GM21737 (cell line): ENCODE measurements at regions not wholly inside any gene's neighbourhood (a gene's known extent, or its start where the extent isn't known, plus 50 kb on each side); places are given as distances from the start of the nearest gene placed in this dataset.
"Not testable (repeated sequence)": the region's sequence is repeated elsewhere in the genome, so short reads cannot be mapped to it uniquely, and the experiment has no call there.

ENCODE experiments used
- ATAC-seq: cut with Tn5 transposase; IDR thresholded peaks from one replicate; pipeline ENCODE4 v1.9.1; 2021; ENCODE audit warnings: mild to moderate bottlenecking, moderate library complexity; ENCODE audit not compliant: unreplicated experiment

DNA sequence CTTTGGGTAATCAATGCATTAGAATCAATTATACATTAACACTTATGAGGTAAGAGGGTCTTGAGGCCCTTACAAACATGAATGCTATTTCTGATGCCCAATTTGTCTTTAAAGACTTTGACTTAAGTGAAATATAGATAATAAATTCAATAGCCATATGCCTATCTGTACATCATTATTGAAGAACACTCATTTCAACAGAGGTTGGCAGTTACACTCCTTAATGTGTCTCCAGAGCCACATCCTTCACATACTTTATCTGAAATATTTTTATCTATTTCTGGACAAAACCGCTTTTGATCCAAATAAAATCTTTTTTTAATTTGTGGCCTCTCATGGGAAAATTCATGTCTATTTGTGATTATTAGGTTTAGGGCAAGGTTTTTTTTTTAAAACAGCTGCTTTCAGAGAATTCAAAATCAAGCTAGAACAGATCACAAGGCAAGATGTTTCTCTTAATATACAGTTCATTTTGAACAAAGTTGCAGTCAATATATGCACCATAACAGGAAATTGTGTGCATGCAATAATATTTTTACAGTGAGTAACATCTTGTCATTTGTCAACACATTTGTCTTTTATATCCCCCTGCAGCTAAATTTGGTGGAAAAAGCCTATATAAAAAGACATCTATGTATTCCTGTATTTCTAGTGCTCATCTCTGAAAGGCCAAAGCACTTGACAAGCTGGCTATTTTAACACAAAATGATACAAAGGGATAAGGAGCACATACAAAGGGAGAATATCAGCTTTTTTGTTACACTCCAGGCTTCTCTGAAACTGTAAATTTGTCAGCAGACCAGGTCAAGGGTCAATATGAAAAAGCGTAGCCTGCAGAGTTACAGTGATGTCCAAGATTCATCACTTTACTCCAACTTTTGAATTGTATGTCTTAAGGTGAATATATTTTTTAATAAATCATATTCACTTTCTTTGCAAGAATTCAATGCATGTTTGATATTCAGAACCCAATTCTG lies 146.2 kb upstream of the DPH6 start:
- no peak for ATAC-seq

GRCh38 chr15:35693286-35693685 lies 147.3 kb upstream of the DPH6 start:
- ATAC-seq, result no peak

- no peak for ATAC-seq
Observed at GRCh38 chr15:35693886-35694285, 147.9 kb upstream of the DPH6 start.

GRCh38 chr15:35695003-35695402 lies 149.0 kb upstream of the DPH6 start:
- no peak for ATAC-seq

DNA sequence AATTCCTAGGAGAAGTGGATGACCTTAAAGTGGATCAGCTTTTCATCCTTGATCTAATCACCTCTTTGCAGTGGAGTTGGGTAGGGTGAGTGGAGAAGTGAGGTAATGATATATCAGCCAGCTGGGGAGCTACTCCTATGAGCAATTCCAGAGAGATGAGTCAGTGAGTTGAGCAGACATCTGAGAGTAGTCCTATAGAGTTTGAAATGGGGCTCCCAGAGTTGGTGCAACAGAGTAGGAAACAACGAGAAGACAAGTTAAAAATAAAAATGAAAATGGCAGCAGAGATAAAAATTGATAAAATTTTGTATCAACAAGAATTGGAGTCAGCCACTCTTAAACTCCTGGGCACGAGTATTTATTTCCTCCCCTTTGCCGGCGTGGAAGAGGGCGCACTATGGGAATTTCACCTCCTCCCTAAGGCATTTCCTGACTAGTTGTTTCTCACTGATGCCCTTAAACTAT lies 150.8 kb upstream of the DPH6 start:
- ATAC-seq, result no peak

DNA sequence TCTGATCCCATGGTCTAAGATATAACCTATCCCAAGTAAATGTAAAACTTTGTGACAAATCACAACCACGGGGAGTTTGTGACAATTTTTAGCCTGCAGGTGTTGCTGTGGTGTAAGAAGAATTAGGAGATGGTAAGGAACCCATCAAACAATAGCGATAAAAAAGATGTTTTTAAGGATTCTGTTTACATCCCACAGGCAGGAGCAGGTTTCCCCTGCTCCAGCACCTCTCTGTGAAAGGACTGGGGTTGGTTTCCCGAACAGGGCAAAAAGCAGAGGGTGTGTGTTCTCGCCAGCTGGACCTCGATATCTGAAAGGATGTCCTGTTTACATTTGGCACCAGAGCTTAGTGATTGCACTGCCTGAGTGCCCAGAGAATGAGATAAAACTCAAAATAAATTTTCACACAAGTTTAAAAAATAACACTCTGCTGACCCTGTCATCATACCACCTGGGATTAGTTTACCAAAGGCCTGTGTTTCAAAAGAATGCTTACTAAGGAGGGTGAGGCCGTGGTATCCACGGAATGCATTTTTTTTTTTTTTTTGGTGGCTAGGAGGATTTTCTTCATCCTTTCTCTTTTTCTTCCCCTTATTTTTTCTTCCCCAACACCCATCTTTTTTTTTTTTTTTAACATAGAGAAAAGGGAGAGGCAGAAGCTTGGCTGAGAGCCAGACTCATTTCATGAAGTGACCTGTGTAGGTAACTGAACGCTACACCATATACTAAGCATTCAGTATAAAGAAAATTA lies 151.8 kb upstream of the DPH6 start:
- no peak for ATAC-seq

DNA sequence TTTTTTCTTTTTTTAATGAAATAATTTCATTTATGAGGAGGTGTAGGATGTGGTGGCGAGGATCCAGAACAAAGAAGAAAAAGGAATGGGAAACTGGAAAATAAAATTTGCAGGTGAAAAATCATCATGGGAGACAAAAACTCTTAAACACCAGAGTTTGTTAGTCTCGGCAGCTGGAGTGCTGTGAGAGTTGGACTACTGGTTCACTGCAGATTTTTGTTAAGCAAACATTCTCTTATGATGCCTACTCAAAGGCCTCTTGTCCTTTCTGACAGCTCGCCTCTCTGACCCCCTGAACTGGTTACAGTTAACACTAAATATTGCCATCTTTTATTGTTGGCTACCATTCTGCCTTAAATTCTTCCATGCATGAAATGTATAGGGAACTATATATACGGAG lies 152.4 kb upstream of the DPH6 start:
- ATAC-seq, result no peak

DNA sequence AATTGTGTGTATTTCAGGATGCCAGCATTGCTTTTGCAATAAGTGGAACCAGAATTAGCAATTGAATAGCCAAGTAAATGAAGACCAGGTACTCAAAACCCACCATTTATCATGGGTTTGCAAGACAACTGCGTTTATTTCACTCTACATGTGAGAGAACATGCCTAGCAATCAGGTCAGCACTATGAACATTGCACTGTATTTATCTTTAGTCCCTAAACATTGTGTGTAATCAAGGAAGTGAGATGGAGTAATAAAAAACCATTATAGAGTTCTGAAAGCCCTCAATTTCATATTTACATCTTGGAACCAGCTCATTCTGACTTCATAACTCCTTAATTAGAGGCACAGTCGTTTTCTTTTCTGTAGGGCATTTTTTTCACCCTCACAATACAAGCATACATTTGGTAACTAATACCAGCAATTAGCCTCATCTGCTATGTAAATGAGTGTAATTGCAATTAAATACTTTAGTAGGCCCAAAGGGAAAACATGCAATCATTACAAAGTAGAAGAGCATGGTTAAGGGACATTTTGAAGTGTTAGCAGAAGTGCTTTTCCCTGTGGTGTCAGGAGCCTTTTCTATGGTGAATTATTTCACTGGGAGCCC lies 153.1 kb upstream of the DPH6 start:
- no peak for ATAC-seq

DNA sequence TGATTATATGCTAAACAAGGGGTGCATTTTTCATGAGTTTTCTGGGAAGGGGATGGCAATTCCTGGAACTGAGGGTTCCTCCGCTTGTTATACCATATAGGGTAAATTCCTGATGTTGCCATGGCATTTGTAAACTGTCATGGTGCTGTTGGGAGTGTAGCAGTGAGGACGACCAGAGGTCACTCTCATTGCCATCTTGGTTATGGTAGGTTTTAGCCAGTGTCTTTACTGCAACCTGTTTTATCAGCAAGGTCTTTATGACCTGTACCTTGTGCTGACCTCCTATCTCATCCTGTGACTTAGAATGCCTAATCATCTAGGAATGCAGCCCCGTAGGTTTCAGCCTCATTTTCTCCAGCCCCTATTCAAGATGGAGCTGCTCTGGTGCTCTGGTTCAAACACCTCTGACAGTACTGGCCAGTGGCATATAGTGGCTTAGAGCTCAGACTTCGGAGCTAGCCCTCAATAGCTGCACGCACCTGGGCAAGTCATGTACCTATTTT lies 154.2 kb upstream of the DPH6 start:
- not testable (repeated sequence) for ATAC-seq

- ATAC-seq, result no peak
Observed at GRCh38 chr15:35701402-35702046, 155.6 kb upstream of the DPH6 start.

- ATAC-seq, result no peak
Observed at GRCh38 chr15:35702946-35703495, 157.1 kb upstream of the DPH6 start.

GRCh38 chr15:35705030-35705883 lies 159.3 kb upstream of the DPH6 start:
- no peak for ATAC-seq

DNA sequence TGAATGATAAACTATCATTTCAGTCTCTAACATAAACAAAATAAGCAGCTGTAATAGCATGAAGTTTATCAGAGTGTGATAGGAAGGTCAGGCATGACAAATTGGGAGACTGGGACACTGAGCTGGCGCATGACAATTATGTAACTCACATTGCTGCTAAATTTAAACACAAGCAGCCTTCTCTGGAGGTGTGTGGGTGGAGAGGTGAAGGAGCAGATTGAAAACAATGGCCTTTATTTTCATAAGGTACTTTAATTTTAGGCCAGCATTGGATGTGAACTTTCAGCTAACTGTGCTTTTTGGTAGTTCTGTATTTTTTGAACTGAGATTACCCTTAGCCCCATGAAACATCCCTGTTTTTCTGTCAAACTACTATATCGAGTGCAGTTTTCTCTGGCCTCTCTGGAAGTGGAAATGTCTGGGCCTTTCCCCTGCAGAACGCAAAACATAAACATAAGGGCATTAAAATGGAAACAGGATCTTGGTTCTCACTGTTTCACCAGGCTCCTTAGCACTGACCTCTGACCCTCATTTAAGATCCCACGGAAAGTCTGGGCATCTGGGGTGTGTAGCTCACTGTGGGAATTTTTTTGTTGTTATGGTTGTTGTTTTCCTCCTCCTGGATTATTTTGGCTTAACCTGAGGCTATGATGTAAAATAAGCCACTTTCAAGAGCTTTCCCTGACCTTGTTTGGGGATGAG lies 160.1 kb upstream of the DPH6 start:
- no peak for ATAC-seq

GRCh38 chr15:35712956-35713355 lies 167.0 kb upstream of the DPH6 start:
- ATAC-seq, result no peak

DNA sequence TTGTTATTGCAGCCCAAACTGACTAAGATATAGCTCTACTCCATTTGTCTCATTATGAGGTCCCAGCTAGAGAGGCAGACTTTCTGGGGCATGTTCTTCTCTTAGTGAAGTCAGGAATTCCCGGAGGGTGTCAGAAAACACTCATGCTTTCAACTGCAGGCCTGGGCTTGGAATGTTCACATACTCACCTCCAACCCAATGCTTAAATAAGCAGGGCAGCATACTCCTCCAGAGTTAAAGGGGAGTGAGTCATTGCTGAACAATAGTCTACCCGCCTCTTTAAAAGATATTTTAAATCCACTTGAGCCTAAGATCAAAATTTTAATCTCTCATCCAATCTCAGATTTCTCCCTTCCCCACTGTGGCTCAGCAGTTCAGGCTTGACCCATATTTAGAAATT lies 167.8 kb upstream of the DPH6 start:
- ATAC-seq, result no peak

GRCh38 chr15:35717721-35718120 lies 171.8 kb upstream of the DPH6 start:
- no peak for ATAC-seq

- ATAC-seq, result no peak
Observed at GRCh38 chr15:35720019-35720418, 174.1 kb upstream of the DPH6 start.

- ATAC-seq, result no peak
Observed at GRCh38 chr15:35720984-35721383, 175.0 kb upstream of the DPH6 start.

DNA sequence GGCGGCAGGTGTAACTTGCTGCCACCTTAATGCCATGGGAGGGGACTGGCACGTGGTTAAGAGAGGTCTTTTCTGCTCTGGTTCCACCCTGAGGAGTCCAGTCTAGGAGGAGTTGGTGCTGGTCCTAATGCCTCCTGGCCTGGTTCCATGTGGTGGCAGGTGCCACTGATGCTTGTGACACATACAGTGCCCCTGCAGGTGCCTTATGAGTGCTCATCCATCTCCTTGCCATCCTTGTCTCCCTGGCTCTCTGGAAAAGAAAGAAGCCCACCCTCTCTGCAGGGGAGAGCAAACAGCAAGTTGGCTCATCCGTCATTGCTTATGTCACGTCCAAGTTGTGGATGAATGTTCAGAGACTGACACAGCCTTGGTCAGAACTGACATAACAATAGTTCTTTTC lies 175.8 kb upstream of the DPH6 start:
- no peak for ATAC-seq
